Dendritic cell treated with granulocyte-macrophage colony-stimulating factor and Interleukin-4, amounts not matched to agents 40 ng/mL and 50 ng/mL, for 4 days (primary cell): ENCODE measurements at regions not wholly inside any gene's neighbourhood (a gene's known extent, or its start where the extent isn't known, plus 50 kb on each side); places are given as distances from the start of the nearest gene placed in this dataset.

ENCODE experiments used
- H3K27ac Mint-ChIP-seq: one replicate; pipeline ENCODE4 v1.8.0; 2022; ENCODE audit warnings: mild to moderate bottlenecking, mixed read lengths
- H3K27me3 Mint-ChIP-seq: one replicate; pipeline ENCODE4 v1.8.0; 2022; ENCODE audit warnings: mild to moderate bottlenecking, mixed read lengths
- H3K36me3 Mint-ChIP-seq: one replicate; pipeline ENCODE4 v1.8.0; 2022; ENCODE audit warnings: low read depth, mixed read lengths
- H3K4me1 Mint-ChIP-seq: one replicate; pipeline ENCODE4 v1.8.0; 2022; ENCODE audit warnings: low read depth, mixed read lengths
- H3K4me3 Mint-ChIP-seq: one replicate; pipeline ENCODE4 v1.8.0; 2022; ENCODE audit warnings: mild to moderate bottlenecking, moderate library complexity, mixed read lengths
- H3K9me3 Mint-ChIP-seq: one replicate; pipeline ENCODE4 v1.8.0; 2022; ENCODE audit warnings: mixed read lengths
- intact Hi-C: fragments of 100-400 bp; cut with micrococcal nuclease; formaldehyde crosslinking; loops from one replicate; pipeline ENCODE4 v1.15.0; 2022

GRCh38 chr5:68766952-68767464 is 326.8 kb upstream of the SLC30A5 start:
- H3K4me3 Mint-ChIP-seq, result no peak overlapping the region
- H3K27me3 Mint-ChIP-seq, result no peaks in the 10 kb centered on the region
- H3K27ac Mint-ChIP-seq, result no peak overlapping the region
- H3K4me1 Mint-ChIP-seq, result no peaks in the 10 kb centered on the region
- intact Hi-C loops, result no loop called here
- no peaks in the 10 kb centered on the region for H3K36me3 Mint-ChIP-seq
- no peaks in the 10 kb centered on the region for H3K9me3 Mint-ChIP-seq

- intact Hi-C loops, result no loop called here
- no peaks in the 10 kb centered on the region for H3K27me3 Mint-ChIP-seq
- H3K9me3 Mint-ChIP-seq, result peaks cover 6% of the 10 kb centered on the region
- no peak overlapping the region for H3K4me3 Mint-ChIP-seq
- no peaks in the 10 kb centered on the region for H3K4me1 Mint-ChIP-seq
- no peak overlapping the region for H3K27ac Mint-ChIP-seq
- H3K36me3 Mint-ChIP-seq, result no peaks in the 10 kb centered on the region
These were observed 323.3 kb upstream of the SLC30A5 start for GRCh38 chr5:68770551-68770950.

- Mint-ChIP-seq H3K4me1 (no peaks in the 10 kb centered on the region), H3K4me3 (no peak overlapping the region), H3K9me3 (peaks cover 6% of the 10 kb centered on the region), H3K27me3 (no peaks in the 10 kb centered on the region), H3K36me3 (no peaks in the 10 kb centered on the region), H3K27ac (no peak overlapping the region)
- intact Hi-C loops, result no loop called here
These were observed 322.6 kb upstream of the SLC30A5 start for GRCh38 chr5:68771221-68771620.

- intact Hi-C loops, result no loop called here
- H3K27ac Mint-ChIP-seq, result no peak overlapping the region
These were observed 322.1 kb upstream of the SLC30A5 start for GRCh38 chr5:68771732-68772131.

GRCh38 chr5:68776381-68776780 is 317.4 kb upstream of the SLC30A5 start:
- intact Hi-C loops, result no loop called here
- Mint-ChIP-seq H3K27ac (no peak overlapping the region), H3K27me3 (no peaks in the 10 kb centered on the region), H3K4me3 (no peak overlapping the region), H3K36me3 (no peaks in the 10 kb centered on the region), H3K4me1 (no peaks in the 10 kb centered on the region), H3K9me3 (peaks cover 6% of the 10 kb centered on the region)

More at GRCh38 chr5:68771732-68772131, 322.1 kb upstream of the SLC30A5 start:
- Mint-ChIP-seq H3K4me3 (no peak overlapping the region), H3K36me3 (no peaks in the 10 kb centered on the region), H3K4me1 (no peaks in the 10 kb centered on the region), H3K9me3 (peaks cover 6% of the 10 kb centered on the region), H3K27me3 (no peaks in the 10 kb centered on the region)

- Mint-ChIP-seq H3K4me3 (no peak overlapping the region), H3K27ac (no peak overlapping the region), H3K27me3 (no peaks in the 10 kb centered on the region), H3K4me1 (no peaks in the 10 kb centered on the region), H3K36me3 (no peaks in the 10 kb centered on the region), H3K9me3 (peaks cover 6% of the 10 kb centered on the region)
- intact Hi-C loops, result no loop called here
These were observed 316.7 kb upstream of the SLC30A5 start for GRCh38 chr5:68777135-68777534.

GRCh38 chr5:68778484-68778883 is 315.3 kb upstream of the SLC30A5 start:
- H3K4me1 Mint-ChIP-seq, result no peaks in the 10 kb centered on the region
- H3K27ac Mint-ChIP-seq, result no peak overlapping the region
- peaks cover 12% of the 10 kb centered on the region for H3K9me3 Mint-ChIP-seq
- H3K36me3 Mint-ChIP-seq, result no peaks in the 10 kb centered on the region
- H3K4me3 Mint-ChIP-seq, result no peak overlapping the region
- H3K27me3 Mint-ChIP-seq, result no peaks in the 10 kb centered on the region
- intact Hi-C loops, result no loop called here

- Mint-ChIP-seq H3K27ac (no peak overlapping the region), H3K27me3 (no peaks in the 10 kb centered on the region), H3K4me3 (no peak overlapping the region)
These were observed 313.4 kb upstream of the SLC30A5 start for GRCh38 chr5:68780299-68780955.

GRCh38 chr5:68793074-68793473 is 300.7 kb upstream of the SLC30A5 start:
- H3K27ac Mint-ChIP-seq, result no peak overlapping the region
- H3K4me1 Mint-ChIP-seq, result no peaks in the 10 kb centered on the region
- no peak overlapping the region for H3K4me3 Mint-ChIP-seq
- peaks cover 8% of the 10 kb centered on the region for H3K9me3 Mint-ChIP-seq
- intact Hi-C loops, result no loop called here
- H3K27me3 Mint-ChIP-seq, result peaks cover 5% of the 10 kb centered on the region
- no peaks in the 10 kb centered on the region for H3K36me3 Mint-ChIP-seq

More at GRCh38 chr5:68780299-68780955, 313.4 kb upstream of the SLC30A5 start:
- intact Hi-C loops, result no loop called here
- Mint-ChIP-seq H3K36me3 (no peaks in the 10 kb centered on the region), H3K9me3 (peaks cover 10% of the 10 kb centered on the region), H3K4me1 (no peaks in the 10 kb centered on the region)

GRCh38 chr5:68793993-68794392 is 299.8 kb upstream of the SLC30A5 start:
- intact Hi-C loops, result no loop called here
- peaks cover 5% of the 10 kb centered on the region for H3K27me3 Mint-ChIP-seq
- no peaks in the 10 kb centered on the region for H3K4me1 Mint-ChIP-seq
- H3K36me3 Mint-ChIP-seq, result no peaks in the 10 kb centered on the region
- H3K4me3 Mint-ChIP-seq, result no peak overlapping the region
- peaks cover 8% of the 10 kb centered on the region for H3K9me3 Mint-ChIP-seq
- H3K27ac Mint-ChIP-seq, result no peak overlapping the region

- H3K4me3 Mint-ChIP-seq, result no peak overlapping the region
- H3K36me3 Mint-ChIP-seq, result no peaks in the 10 kb centered on the region
- H3K9me3 Mint-ChIP-seq, result peaks cover 8% of the 10 kb centered on the region
- no peaks in the 10 kb centered on the region for H3K4me1 Mint-ChIP-seq
- peaks cover 5% of the 10 kb centered on the region for H3K27me3 Mint-ChIP-seq
- H3K27ac Mint-ChIP-seq, result no peak overlapping the region
- intact Hi-C loops, result no loop called here
These were observed 298.6 kb upstream of the SLC30A5 start for GRCh38 chr5:68795190-68795589.

GRCh38 chr5:68798877-68799843 is 294.7 kb upstream of the SLC30A5 start:
- H3K27ac Mint-ChIP-seq, result no peak overlapping the region
- peaks cover 7% of the 10 kb centered on the region for H3K9me3 Mint-ChIP-seq
- H3K4me3 Mint-ChIP-seq, result no peak overlapping the region
- intact Hi-C loops, result no loop called here
- H3K4me1 Mint-ChIP-seq, result no peaks in the 10 kb centered on the region
- peaks cover 3% of the 10 kb centered on the region for H3K27me3 Mint-ChIP-seq
- H3K36me3 Mint-ChIP-seq, result no peaks in the 10 kb centered on the region

GRCh38 chr5:68802430-68802829 is 291.4 kb upstream of the SLC30A5 start:
- intact Hi-C loops, result no loop called here
- no peak overlapping the region for H3K4me3 Mint-ChIP-seq
- H3K4me1 Mint-ChIP-seq, result no peaks in the 10 kb centered on the region
- peaks cover 23% of the 10 kb centered on the region for H3K9me3 Mint-ChIP-seq
- H3K36me3 Mint-ChIP-seq, result no peaks in the 10 kb centered on the region
- H3K27me3 Mint-ChIP-seq, result no peaks in the 10 kb centered on the region
- no peak overlapping the region for H3K27ac Mint-ChIP-seq

- no peak overlapping the region for H3K4me3 Mint-ChIP-seq
- peaks cover 30% of the 10 kb centered on the region for H3K9me3 Mint-ChIP-seq
- no peaks in the 10 kb centered on the region for H3K36me3 Mint-ChIP-seq
- intact Hi-C loops, result no loop called here
- H3K27me3 Mint-ChIP-seq, result no peaks in the 10 kb centered on the region
- no peaks in the 10 kb centered on the region for H3K4me1 Mint-ChIP-seq
- H3K27ac Mint-ChIP-seq, result no peak overlapping the region
These were observed 289.9 kb upstream of the SLC30A5 start for GRCh38 chr5:68803881-68804319.
